DMS 273 (cell line): ENCODE measurements at regions not wholly inside any gene's neighbourhood (a gene's known extent, or its start where the extent isn't known, plus 50 kb on each side); places are given as distances from the start of the nearest gene placed in this dataset.

Source experiments
- DNase-seq: peaks from one replicate; lab custom pipeline; 2025; ENCODE audit not compliant: unreplicated experiment; lab: John Stamatoyannopoulos, UW

DNA sequence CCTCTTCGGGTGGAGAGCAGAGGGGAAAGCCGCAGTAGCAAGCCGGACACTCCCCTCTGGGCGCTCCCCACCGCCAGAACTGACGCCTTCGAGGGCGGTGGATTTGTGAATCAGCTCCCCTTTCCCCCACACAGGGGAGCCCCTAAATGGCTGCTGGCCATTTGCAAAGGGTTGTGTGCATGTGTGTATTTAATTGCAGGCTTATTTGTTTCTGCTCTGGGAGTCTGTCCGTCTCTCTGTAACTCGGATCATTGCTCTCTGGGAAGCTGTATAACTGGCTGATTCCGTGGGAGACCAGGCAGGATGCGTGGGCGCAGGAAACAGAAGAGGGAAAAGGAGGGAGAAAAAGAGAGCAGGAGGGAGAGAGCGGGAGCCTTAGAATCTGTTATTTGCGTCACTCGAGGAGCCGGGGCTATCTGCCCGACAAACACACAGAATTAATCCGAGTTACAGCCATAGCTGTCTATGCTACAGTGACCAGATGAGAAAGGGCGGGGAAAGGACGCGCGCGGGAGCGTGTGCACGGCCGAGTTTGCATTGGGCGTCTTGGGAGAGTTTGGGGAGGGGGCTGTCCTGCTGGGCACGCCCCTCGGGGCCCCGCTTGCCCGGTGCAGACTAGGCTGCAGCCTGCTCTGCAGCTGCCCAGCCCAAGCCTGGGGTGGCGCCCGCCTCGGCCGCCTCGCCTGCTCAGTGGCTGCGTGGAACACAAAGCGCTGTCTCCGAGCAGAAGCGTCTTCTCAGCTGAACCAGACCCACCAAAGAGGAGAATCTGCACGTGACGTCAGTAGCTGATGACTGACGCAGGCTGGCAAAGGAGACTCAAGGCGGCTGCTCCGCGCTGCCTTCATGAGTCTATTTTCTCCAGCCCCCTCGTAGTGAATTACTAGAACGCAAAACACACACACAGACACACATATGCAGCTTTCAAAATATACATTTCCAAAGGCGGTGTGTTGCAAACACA is 105.3 kb upstream of the HSD17B12 start:
- DNase-seq, result peak; percentile 44

DNA sequence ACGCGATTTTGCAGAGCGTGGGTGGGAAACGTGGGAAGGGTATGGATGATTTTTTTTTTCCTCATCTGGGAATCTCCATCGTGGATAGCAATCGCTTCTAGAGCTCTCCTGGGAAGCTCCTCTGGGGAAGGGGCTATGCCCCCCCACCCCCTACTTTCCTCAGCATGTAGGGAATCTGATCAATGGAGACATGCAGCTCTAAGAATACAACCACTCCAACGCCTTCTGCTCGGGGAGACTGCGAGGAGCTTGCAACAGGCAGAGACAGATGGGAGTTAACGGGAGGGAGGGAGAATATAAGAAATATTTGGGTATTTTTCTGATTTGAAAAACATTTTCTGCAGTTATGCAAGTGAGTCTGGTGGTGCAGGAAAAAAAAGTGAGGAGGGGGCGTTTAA is 104.6 kb upstream of the HSD17B12 start:
- peak; percentile 39 for DNase-seq

DNA sequence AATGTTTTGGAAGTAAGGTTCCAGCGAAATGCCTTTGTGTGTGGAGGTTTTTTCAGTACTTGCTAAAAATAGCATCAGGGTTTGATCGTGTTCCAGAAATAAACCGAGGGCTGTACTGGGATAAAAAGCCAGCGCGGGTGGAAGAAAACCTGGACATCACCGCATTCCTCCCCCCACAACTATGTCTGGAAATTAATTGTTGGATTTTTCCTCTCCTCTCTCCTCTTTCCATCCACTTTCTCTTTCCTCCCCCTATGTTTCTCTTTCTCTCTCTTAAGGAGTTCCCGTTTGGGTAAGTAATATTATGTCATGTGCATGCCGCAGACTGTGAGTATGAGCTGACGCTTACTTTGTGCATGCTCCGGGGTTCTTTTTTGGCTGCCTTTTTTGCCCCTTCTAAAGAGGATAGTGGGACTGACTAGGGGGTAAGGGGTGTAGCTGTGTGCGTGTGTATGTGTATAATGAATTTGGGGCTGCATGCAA is 104.2 kb upstream of the HSD17B12 start:
- DNase-seq, result peak; percentile 39

DNA sequence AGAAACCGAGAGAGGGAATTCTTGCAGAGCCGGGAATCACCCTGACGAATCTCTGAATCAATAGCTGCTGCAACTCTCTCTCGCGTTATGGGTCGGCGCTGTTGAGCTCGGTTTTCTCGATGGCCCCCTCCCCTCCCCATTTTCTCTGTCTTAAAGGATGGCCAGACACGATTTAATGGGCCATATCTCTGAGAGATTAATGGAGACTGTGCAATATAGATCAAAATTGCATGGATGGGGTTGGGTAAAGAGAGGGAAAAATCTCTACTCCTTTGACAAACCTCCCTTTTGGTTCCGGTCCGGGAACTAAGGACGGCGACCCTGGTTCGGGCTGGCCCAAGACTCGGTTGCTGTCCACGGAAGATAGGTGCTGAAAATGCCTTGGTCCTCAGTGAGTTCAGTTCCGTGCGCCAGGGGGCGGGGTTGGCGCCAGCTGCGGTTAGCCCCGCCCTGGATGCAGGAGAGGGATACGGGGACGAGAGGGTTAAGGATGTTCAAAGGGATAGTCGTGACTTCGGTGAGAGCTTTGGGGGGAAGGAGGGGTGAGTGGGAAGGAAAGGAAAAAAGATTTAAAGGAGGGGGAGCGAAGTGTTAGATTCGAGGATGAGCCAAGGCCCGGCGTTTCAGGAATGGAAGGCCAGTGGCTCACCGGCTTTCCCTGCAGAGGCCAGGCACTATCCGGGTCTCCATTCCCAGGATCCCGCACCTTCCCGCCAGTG is 103.6 kb upstream of the HSD17B12 start:
- DNase-seq, result peak; percentile 72

DNA sequence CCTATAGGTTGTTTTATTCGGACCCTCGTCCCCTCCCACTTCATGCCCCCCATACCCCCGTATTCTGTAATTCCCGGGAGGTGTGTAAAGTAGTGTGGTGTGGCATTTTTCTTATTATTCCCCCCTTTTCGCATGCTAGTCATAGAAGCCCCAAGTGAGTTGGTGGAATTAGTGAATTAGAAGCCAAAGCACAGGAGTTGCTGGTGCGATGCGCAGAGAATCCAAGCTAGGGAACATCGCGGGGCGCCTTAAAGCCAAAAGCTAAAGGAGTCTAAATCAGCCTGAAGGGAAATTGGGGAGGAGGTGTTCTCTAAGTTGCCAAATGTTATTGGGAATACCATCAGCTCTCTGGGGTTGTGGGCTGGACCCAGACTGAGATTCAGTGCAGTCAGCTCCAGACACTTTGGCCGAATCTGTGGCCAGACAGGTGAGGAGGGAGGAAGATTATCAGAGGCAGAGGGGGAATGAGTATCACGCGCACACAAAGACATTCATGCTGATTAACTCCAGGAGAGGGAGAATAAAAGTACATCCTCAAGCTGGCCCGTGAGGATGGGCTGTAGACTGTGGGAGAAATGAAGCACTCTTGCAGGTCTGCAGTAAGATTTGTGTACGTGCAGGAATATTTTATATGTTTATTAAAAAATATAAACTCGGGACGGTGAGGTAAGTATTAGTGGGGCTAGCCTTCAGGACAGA is 102.8 kb upstream of the HSD17B12 start:
- no peak for DNase-seq

DNA sequence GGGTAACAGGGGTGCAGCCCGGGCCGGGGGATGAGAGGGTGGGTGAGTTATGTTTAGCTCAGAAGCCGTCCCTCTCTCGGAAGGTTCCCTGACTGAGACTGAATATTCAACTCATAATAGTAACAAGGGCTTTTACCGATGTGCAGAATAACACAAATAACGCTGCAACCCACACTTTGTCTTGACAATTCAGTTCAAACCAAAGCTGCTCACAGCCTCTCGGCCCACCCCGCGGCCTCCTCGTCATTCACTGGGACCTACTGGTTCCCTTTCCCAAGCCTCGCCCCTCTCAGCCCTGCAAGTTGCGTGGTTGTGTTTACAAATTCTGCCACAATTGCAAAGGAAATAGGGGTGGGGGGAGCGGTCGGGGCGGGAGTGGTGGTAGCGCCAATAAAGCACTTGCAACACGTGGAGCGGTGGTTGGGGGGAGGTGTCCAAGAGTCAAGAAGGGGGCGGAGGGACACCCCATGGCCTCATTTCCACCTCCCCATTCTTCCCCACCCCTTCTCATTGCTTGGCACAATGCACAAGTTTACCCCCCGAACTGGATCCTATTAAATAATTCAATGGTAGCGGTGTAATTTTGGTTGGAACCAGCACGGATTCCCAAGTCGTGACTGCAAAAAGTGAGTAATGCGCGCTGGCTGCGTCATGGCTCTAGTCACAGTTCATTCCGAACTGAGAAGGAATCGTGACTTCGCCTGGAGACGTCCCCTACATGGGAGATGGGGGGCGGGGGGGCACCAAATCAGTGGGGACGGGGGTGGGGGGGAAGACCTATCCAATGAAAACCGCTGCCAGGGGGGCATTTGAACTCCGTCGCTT is 102.0 kb upstream of the HSD17B12 start:
- peak; percentile 42 for DNase-seq

DNA sequence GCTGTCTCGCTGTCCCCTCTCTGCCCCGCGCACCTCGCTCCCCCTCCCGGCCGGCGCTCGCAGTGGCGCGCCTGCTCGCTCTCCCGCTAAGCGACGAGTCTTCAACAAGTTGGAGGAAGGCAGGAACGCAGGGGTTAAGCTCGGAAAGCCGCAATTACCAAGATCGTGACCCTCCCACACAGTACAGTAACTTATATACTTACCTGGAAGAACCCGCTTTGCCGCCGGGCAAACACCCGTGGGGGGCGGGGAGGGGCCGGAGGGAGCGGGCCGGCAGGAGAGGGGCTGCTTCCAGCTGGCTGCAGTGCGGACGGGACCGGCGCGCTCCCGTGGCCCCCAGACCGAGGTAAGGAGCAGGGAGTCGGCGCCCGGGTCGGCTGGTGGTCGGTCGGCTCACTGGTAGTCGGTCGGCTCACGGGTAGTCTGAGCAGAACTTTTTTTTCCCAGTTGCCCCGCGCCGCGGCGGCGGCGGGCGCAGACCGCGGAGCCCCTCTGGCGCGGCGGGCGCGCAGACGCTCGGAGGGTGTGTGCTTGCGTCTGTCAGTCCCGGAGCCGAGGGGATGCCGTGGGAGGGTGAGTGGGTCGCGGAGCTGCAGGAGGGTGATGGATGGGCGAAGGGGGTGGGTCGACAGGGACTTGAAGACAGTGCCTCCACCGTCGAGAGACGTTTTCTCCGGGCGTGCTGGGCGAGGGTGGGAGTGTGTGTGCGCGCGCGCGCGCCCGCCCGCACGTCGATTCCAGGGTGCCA is 101.2 kb upstream of the HSD17B12 start:
- peak; percentile 71 for DNase-seq

DNA sequence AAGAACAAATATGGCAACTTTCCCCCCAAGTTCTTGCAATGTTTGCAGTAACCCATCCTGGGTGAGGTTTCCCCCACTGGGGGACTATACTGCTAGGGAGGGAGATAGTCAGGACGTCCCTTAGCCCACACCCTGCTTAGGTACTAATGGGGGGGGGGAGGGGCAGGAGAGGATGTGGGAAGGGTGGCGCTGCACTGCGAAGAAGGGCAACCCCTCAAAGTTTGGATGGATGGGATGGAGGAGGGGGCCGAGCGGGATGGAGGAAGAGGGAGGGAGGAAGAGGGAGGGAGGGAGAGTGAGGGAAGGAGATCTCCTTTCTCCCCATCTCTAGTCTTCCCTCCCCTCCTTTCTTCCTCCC is 100.6 kb upstream of the HSD17B12 start:
- no peak for DNase-seq

DNA sequence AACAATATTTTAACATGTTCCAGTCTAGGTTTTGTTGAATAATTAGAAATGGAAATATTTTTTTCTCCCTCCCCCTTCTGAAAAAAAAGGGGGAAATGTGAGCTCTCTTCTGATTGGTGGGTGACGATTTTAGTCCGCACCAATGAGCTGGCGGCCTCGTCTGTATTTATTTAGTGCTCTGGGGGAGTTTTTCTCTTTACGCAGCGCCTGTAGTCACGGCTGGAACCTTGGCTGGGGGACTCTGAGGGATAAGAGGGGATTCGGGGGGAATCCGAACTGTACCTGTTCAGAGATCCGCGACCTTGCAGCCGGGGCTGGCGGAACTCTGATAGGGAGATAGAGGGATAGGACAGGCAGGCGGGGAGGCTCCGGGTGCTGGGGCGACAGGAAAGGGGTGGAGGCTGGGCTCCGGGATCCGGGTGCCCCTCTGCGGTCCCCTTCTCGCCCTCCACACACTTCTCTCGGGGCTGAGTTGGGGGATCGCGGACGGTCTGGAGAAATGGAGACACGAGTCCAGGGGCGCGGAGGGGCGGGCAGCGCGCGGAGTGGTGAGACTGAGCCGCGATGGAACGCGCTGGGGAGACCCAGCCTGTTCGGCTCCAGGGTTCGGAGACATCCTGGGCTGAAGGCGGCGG is 99.7 kb upstream of the HSD17B12 start:
- DNase-seq, result peak; percentile 56

DNA sequence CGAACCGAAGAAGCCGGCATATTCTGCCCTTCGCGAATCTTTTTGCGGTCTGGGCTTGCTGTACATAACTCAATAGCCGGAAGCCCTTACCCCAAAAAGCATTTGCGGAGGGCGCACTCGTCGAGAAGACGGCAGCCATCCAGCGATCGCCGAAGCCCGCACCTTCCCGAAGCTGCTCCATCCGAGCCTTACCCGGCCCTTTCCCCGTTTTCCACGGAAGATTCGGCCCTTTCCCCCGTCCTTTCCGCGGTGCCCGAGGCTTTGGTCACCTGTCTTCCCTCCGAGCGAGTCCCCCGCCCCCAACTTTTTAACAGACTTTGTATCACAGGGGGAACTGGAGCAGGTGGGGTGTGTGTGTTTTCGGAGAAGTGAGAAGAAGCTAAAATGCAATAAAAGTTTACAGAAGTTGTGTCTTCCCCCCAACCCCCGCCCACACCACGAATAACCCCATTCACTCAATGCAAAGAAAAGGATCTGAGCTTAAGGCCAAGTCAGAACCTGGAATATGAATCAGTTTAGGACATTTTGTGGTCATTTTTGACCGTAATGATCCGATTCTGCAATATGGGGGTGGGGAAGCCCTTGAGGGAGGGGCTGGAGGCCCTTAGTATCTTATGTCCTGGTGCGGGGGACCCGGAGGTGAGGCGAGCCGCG is 99.0 kb upstream of the HSD17B12 start:
- DNase-seq, result peak; percentile 17

DNA sequence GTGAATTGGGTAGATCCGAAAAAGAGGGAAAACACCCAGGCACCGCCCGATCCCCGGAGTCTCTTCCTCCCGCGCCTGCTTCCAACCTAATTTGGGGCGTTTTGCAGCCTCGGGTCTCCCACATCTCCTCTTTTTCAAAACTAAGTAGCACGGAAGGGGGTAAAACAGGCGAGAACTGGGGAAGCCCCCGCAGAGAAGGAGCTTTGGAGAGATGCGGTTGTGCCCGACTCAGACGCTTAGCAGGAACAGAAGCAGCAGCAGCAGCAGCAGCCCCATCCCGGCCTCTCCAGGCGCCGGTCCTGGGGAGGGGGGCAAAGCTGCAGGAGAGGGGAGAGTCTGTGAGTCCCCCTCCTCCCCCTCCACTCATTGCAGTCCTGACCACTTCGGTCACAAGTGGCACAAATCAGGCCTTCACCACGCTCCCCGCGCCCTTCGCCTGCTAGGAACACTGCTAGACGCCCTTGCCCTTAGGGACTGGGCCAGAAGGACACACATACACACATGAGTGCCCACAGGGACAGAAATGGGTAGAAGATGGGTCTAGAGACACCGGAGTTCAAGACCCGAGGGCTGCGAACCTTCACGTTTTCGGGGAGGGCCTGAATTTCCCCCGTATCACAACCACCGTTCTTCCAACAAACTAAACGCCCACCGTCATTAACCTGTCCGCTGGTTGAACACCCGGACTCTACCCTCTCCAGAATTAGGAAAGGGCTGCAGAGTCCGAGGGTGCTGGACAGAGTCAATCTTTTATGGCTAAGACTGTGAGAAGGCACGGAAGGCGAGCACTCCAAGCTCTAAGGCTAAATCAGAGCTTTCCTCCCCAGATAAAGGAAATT is 98.3 kb upstream of the HSD17B12 start:
- DNase-seq, result no peak

DNA sequence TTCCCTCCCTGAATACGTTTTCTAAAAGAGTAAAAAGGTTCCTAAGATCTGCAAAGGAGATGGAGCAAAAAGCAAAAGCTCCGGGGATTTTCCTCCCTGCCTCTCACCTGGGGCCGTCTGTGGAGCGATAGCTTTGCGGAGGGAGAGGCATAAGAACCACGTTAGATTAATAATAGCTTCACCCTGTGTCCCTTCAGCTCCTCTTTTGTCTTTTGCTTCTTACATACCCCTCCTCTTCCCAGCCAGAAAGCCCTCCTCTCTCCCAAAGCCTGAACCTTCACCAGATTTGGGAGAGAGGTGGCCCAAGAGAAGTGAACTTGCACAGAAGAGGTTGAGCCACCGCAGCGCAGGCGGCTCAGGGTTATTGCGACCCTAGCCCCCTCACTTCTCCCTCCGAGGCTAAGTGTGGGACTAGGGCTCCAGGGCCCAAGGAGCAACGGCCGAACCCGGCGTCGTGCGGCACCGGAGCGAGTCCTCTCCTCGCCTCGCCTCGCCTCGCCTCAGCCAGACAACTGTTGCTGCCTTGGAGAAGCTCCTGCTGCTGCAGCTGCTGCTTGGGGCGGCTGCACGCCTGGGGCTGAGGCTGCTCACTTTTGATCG is 97.6 kb upstream of the HSD17B12 start:
- DNase-seq, result peak; percentile 33

DNA sequence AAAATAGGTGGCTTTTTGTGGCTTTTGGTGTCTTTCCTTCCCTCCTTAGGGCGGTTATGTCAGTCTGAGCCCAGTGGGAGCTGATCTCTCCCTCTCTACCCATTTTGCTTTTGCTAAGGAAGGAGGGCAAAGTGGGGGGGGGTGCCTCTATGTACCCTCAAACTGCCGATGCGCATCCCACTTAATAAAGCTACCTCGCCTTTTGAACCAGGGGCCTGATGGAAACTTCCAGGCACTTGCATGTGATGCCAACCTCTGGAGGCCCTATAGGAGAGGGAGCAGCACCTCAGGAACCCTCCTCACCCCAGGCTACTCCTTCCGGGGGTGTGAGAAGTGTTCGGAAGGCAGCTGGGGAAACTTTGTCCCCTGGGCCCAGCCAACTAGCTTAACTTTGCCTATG is 97.0 kb upstream of the HSD17B12 start:
- DNase-seq, result no peak

DNA sequence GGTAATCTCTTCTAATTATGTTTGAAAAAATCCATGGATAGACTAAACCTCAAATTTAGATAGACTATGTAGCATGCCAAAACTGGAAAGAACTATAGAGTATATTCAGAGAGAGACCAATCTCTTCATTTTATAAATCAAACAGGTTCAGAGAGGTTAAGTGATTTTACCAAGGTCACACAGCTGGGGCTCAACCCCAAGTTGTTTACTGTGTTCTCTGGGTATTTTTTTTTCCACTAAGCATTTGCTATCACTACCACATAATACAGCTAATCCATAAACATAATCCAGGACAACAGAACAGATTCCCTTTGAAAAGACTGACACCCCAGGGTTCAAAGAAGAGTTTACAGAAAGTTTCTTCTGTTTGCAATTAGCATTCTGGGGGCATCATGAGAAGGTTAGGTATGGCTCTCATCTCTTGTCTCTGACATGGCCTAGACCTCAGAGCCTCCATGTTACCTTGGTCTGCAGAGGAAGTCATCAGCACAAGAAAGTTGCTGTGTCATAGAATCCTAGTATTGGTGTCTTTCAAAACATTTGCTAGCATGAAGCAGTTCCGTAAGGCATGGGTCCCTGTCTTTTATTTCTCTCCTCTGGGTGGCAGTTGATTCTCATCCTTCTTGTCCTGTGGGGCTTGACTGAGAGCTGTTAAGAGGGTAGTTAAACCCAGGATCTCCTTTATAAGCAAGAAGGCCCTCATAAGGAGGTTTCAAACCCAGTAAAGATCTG is 94.5 kb upstream of the HSD17B12 start:
- no peak for DNase-seq

DNA sequence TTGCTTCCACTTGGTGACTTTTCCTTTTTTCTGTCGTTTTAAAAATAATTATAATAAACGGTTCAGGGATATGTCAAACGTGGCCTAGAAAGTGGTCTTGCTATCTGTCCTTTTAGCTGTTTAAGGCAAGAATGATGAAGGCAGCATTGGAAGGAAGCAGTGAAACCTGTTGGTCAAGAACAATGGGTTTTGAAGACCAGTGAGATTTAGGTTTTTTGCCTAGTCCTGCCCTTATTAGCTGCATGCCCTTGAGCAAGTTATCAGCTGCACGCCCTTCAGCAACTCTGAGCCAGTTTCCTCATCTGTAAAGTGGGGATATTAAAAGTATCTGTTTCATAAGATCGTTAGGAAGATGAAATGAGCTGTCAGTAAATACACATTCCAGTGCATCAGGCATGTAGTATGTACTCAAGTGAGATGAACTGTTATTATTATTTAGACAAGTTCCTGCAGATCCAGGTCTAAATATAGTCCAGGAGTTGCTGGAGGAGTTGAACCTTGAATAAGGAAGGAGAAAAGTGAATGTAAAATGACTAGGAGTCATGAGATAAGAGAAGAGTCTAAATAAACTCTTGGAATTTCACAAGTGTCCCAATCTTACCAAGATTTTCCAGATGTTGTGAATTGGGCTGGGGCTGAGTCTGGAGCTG is 90.8 kb upstream of the HSD17B12 start:
- no peak for DNase-seq

DNA sequence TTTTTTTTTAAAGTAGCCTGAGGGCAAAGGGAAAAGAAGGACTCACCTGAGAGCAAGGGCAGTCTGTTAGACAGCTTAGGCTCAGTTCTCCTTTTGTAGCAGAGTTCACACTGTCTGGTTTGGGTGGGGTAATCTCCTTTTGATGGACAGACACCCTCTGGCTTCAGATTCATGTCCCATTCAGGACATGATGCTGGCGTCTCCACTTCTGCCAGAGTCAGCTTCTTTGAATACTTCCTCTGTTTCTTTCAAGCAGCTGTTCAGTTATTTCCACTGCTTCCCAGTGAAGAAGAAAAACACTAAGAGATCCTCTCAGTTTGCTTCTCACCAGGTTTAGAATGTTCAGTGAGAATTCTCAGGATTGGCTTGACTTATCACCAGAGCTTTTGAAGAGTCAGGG is 79.0 kb upstream of the HSD17B12 start:
- no peak for DNase-seq

DNA sequence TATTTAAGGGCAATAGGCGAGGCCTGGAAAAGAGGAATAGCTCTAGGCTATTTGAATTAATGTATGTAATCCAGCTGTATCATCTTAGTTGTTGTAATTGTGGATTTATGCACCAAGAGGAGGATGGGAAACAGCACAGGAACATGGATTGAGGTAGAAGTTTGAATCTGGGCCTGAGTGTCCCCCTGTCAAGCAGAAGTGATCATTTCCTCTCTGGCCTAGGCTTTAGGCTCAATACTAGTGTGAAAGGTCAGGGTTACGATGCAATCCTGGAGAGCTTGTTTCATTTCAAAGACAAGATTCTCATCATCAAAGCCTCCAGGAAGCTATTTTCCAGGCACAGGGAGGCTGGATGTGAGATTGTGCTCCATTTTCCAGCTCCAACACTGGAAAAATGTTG is 77.9 kb upstream of the HSD17B12 start:
- no peak for DNase-seq
